H1 (cell line): ENCODE measurements at regions not wholly inside any gene's neighbourhood (a gene's known extent, or its start where the extent isn't known, plus 50 kb on each side); places are given as distances from the start of the nearest gene placed in this dataset.

Experiments
- CTCF ChIA-PET: fragments of 300-600 bp; sonication (Branson Sonifier 250); formaldehyde crosslinking; loops from one replicate; lab custom pipeline; 2021; ENCODE audit not compliant: partially characterized antibody; lab: Charles Lee
- POLR2A ChIA-PET: fragments of 300-600 bp; sonication (Branson Sonifier 250); formaldehyde crosslinking; loops from one replicate; lab custom pipeline; 2021; ENCODE audit warnings: inconsistent platforms; ENCODE audit not compliant: partially characterized antibody; lab: Charles Lee
- DNase-seq, 2 experiments: peaks; one replicate each; pipeline versions ENCODE4 v3.0.0 to v3.0.0-alpha.2; 2010 to 2022; ENCODE audit warnings: low spot score in 2 of 2, low read depth in 1 of 2, mixed read lengths in 1 of 2
- FAIRE-seq: peaks from 2 replicates; lab custom pipeline; 2011; peaks lifted over from hg19 to GRCh38; lab: Jason Lieb, UNC
- H2AFZ ChIP-seq: 2 replicates; pipeline ENCODE4 v1.8.1; 2012; ENCODE audit warnings: low read length, inconsistent platforms
- H2AK5ac ChIP-seq: 2 replicates; pipeline ENCODE4 v1.6.1; 2013; ENCODE audit warnings: low read depth, low read length
- H2BK120ac ChIP-seq: replicated peaks from 2 replicates; pipeline ENCODE3; 2013; ENCODE audit warnings: low read depth, low read length, inconsistent platforms
- H2BK12ac ChIP-seq: 2 replicates; pipeline ENCODE4 v1.6.1; 2013; ENCODE audit warnings: low read depth, low read length
- H2BK15ac ChIP-seq: 2 replicates; pipeline ENCODE4 v1.6.1; 2013; ENCODE audit warnings: low read length
- H2BK20ac ChIP-seq: 2 replicates; pipeline ENCODE4 v1.6.1; 2013; ENCODE audit warnings: low read length
- H2BK5ac ChIP-seq: 2 replicates; pipeline ENCODE4 v1.6.1; 2013; ENCODE audit warnings: low read depth, low read length
- H3K14ac ChIP-seq: 2 replicates; pipeline ENCODE4 v1.6.1; 2013; ENCODE audit warnings: inconsistent platforms; ENCODE audit not compliant: insufficient read length
- H3K18ac ChIP-seq: 2 replicates; pipeline ENCODE4 v1.6.1; 2013; ENCODE audit warnings: low read length; ENCODE audit errors: extremely low read depth
- H3K23ac ChIP-seq: 2 replicates; pipeline ENCODE4 v1.6.1; 2013; ENCODE audit warnings: inconsistent platforms; ENCODE audit not compliant: insufficient read length
- H3K23me2 ChIP-seq: 2 replicates; pipeline ENCODE4 v1.6.1; 2013; ENCODE audit warnings: low read depth, low read length
- H3K27ac ChIP-seq: 2 replicates; pipeline ENCODE4 v1.6.1; 2011; ENCODE audit warnings: low read depth, low read length, inconsistent platforms
- H3K27me3 ChIP-seq, 4 experiments: replicated peaks in 1 of 4; 1 replicate in 1 of 4; 2 replicates in 3 of 4; pipeline versions ENCODE4 v1.6.1 to v1.8.1; 2011 to 2013; ENCODE audit warnings: low read length in 3 of 4, mild to moderate bottlenecking in 3 of 4, inconsistent platforms in 2 of 4, mixed read lengths in 2 of 4, moderate library complexity in 1 of 4; ENCODE audit not compliant: control insufficient read depth in 3 of 4, insufficient read depth in 3 of 4; ENCODE audit errors: extremely low read depth in 1 of 4
- H3K36me3 ChIP-seq, 4 experiments: 2 replicates each; pipeline versions ENCODE4 v1.6.1 to v1.8.1; 2011 to 2013; ENCODE audit warnings: mild to moderate bottlenecking in 4 of 4, low read length in 3 of 4, moderate library complexity in 2 of 4, control low read depth in 1 of 4, inconsistent platforms in 1 of 4; ENCODE audit not compliant: insufficient read depth in 4 of 4, control insufficient read depth in 2 of 4
- H3K4ac ChIP-seq: replicated peaks from 2 replicates; pipeline ENCODE3; 2013; ENCODE audit warnings: low read length, low read depth, mixed read lengths, inconsistent platforms; ENCODE audit not compliant: insufficient read length
- H3K4me1 ChIP-seq, 4 experiments: replicated peaks in 1 of 4; 1 replicate in 1 of 4; 2 replicates in 3 of 4; pipeline versions ENCODE4 v1.6.1 to v1.8.1; 2011 to 2013; ENCODE audit warnings: low read length in 3 of 4, inconsistent platforms in 2 of 4, mixed read lengths in 1 of 4; ENCODE audit not compliant: insufficient read depth in 4 of 4, control insufficient read depth in 3 of 4
- H3K4me2 ChIP-seq, 2 experiments: 2 replicates each; pipeline versions ENCODE4 v1.6.1 to v1.8.1; 2011 to 2013; ENCODE audit warnings: low read depth in 2 of 2, low read length in 2 of 2, control low read depth in 1 of 2, inconsistent platforms in 1 of 2, mild to moderate bottlenecking in 1 of 2; ENCODE audit not compliant: insufficient read depth in 1 of 2
- H3K4me3 ChIP-seq, 4 experiments: fragments of 200-600, 300-600 bp in 1 of 4; sonication (generic), shearing (Covaris generic), sonication (Bioruptor Twin) in 1 of 4; 2 replicates each; pipeline versions ENCODE4 v1.5.1 to v1.8.1; 2011 to 2016; ENCODE audit warnings: low read length in 4 of 4, low read depth in 3 of 4, control low read depth in 2 of 4, inconsistent platforms in 2 of 4, mild to moderate bottlenecking in 2 of 4, mixed read lengths in 1 of 4, moderate library complexity in 1 of 4; ENCODE audit not compliant: insufficient read depth in 2 of 4; ENCODE audit errors: extremely low read depth in 1 of 4
- H3K56ac ChIP-seq: replicated peaks from 2 replicates; pipeline ENCODE3; 2013; ENCODE audit warnings: low read depth, mild to moderate bottlenecking, mixed read lengths, low read length, inconsistent platforms; ENCODE audit not compliant: insufficient read length
- H3K79me1 ChIP-seq: 2 replicates; pipeline ENCODE4 v1.6.1; 2013; ENCODE audit warnings: low read depth, low read length, control low read depth
- H3K79me2 ChIP-seq, 2 experiments: 2 replicates each; pipeline versions ENCODE4 v1.6.1 to v1.8.1; 2012 to 2013; ENCODE audit warnings: low read length in 2 of 2, mild to moderate bottlenecking in 2 of 2, inconsistent platforms in 1 of 2; ENCODE audit not compliant: insufficient read depth in 2 of 2, control insufficient read depth in 1 of 2
- H3K9ac ChIP-seq, 4 experiments: replicated peaks in 1 of 4; 1 replicate in 1 of 4; 2 replicates in 3 of 4; pipeline versions ENCODE4 v1.6.1 to v1.8.1; 2011 to 2013; ENCODE audit warnings: low read depth in 3 of 4, low read length in 3 of 4, control low read depth in 2 of 4, mild to moderate bottlenecking in 2 of 4, moderate library complexity in 2 of 4, inconsistent platforms in 1 of 4; ENCODE audit errors: extremely low read depth in 1 of 4
- H3K9me3 ChIP-seq, 2 experiments: 2 replicates each; pipeline versions ENCODE4 v1.6.1 to v1.8.1; 2012 to 2013; ENCODE audit warnings: mild to moderate bottlenecking in 2 of 2, moderate library complexity in 2 of 2, control low read depth in 1 of 2, inconsistent platforms in 1 of 2, low read depth in 1 of 2, low read length in 1 of 2, mixed read lengths in 1 of 2; ENCODE audit not compliant: insufficient read depth in 2 of 2
- H4K20me1 ChIP-seq, 2 experiments: replicated peaks in 1 of 2; 2 replicates each; pipeline versions ENCODE3 to v1.8.1; 2011 to 2013; ENCODE audit warnings: inconsistent platforms in 2 of 2, low read length in 2 of 2, mild to moderate bottlenecking in 1 of 2; ENCODE audit not compliant: insufficient read depth in 2 of 2, control insufficient read depth in 1 of 2
- H4K5ac ChIP-seq: 2 replicates; pipeline ENCODE4 v1.6.1; 2013; ENCODE audit warnings: low read length, low read depth, mixed read lengths, inconsistent platforms; ENCODE audit not compliant: insufficient read length
- H4K8ac ChIP-seq: 2 replicates; pipeline ENCODE4 v1.8.0; 2013; ENCODE audit warnings: mild to moderate bottlenecking, moderate library complexity, low read length, inconsistent platforms; ENCODE audit not compliant: insufficient read depth; ENCODE audit errors: extremely low read depth
- H4K91ac ChIP-seq: replicated peaks from 2 replicates; pipeline ENCODE3; 2013; ENCODE audit warnings: low read length, mixed read lengths, inconsistent platforms; ENCODE audit not compliant: insufficient read length
- TAF7 ChIP-seq: optimal IDR thresholded peaks from 2 replicates; pipeline ENCODE3; 2011; ENCODE audit warnings: low read depth, mild to moderate bottlenecking, inconsistent platforms, low read length, moderate library complexity, borderline replicate concordance
- WGBS, 2 experiments: shearing (Covaris generic) in 1 of 2; methylation state at CpG; one replicate each; pipeline versions ENCODE4 v1.1.6 to v1.1.7; 2013 to 2015; ENCODE audit warnings: low lambda C conversion rate in 2 of 2, mixed read lengths in 2 of 2, inconsistent platforms in 1 of 2, low coverage in 1 of 2, missing lambda C conversion rate in 1 of 2; ENCODE audit not compliant: insufficient replicate concordance in 2 of 2, insufficient coverage in 1 of 2, insufficient read length in 1 of 2; ENCODE audit errors: extremely low coverage in 1 of 2, missing lambda C conversion rate in 1 of 2; 5-methylcytosine and 5-hydroxymethylcytosine counted together

- Histone ChIP-seq H3K23me2 (no peaks in the 10 kb centered on the region), H3K18ac (no peak overlapping the region), H3K9ac (no peak overlapping the region), H2BK12ac (no peak overlapping the region), H3K9me3 (no peaks in the 10 kb centered on the region), H2AFZ (no peak overlapping the region), H3K14ac (no peak overlapping the region), H2BK120ac (no peak overlapping the region), H4K8ac (no peak overlapping the region), H2BK15ac (no peak overlapping the region), H4K5ac (no peak overlapping the region), H2AK5ac (no peak overlapping the region), H3K23ac (no peak overlapping the region), H2BK5ac (no peak overlapping the region), H2BK20ac (no peak overlapping the region), H3K4me1 (no peaks in the 10 kb centered on the region), H3K56ac (no peak overlapping the region), H3K79me1 (no peaks in the 10 kb centered on the region), H4K91ac (no peak overlapping the region), H3K27me3 (no peaks in the 10 kb centered on the region), H3K79me2 (no peaks in the 10 kb centered on the region), H3K4ac (no peak overlapping the region), H3K4me2 (no peak overlapping the region), H4K20me1 (no peaks in the 10 kb centered on the region), H3K36me3 (no peaks in the 10 kb centered on the region), H3K27ac (no peak overlapping the region), H3K4me3 (no peak overlapping the region)
- no peak for TF ChIP-seq TAF7
- DNase-seq (no peak), FAIRE-seq (no peak)
- WGBS, 2 experiments, result 84% methylated on average over 4 of the region's 4 CpGs; no CpG with 5 or more reads in 1 of the 2 experiments
- POLR2A ChIA-PET, result no interaction called here
- CTCF ChIA-PET, result interaction anchor here (1.1 kb wide), 1 partner anchor 8 kb away, joined by 3 read pairs; no protein-coding TSS in a partner anchor
Observed at GRCh38 chr5:92527311-92528078, 1053.5 kb downstream of the NR2F1-AS1 start.
